ENCODE measurements at regions not wholly inside any gene's neighbourhood (a gene's known extent, or its start where the extent isn't known, plus 50 kb on each side); places are given as distances from the start of the nearest gene placed in this dataset.

GRCh38 chr13:66138172-66138811, 1091.8 kb downstream of the PCDH9 start:
- ChIA-PET POLR2A (no interaction called here), CTCF (no interaction called here)
- Mint-ChIP-seq H3K36me3 (ENCODE audit: low read depth) (no peaks in the 10 kb centered on the region), H3K4me3 (no peak overlapping the region), H3K27me3 (no peaks in the 10 kb centered on the region), H3K9me3 (peaks cover 7% of the 10 kb centered on the region), H3K27ac (no peak overlapping the region), H3K4me1 (ENCODE audit: low read depth) (no peaks in the 10 kb centered on the region)
- TF ChIP-seq, protein P1, sequence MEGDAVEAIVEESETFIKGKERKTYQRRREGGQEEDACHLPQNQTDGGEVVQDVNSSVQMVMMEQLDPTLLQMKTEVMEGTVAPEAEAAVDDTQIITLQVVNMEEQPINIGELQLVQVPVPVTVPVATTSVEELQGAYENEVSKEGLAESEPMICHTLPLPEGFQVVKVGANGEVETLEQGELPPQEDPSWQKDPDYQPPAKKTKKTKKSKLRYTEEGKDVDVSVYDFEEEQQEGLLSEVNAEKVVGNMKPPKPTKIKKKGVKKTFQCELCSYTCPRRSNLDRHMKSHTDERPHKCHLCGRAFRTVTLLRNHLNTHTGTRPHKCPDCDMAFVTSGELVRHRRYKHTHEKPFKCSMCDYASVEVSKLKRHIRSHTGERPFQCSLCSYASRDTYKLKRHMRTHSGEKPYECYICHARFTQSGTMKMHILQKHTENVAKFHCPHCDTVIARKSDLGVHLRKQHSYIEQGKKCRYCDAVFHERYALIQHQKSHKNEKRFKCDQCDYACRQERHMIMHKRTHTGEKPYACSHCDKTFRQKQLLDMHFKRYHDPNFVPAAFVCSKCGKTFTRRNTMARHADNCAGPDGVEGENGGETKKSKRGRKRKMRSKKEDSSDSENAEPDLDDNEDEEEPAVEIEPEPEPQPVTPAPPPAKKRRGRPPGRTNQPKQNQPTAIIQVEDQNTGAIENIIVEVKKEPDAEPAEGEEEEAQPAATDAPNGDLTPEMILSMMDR (IDR thresholded peaks at IDR 0.05) = no peak
- DNase-seq (peak in 2 of 14 experiments; percentile 0 to 8), ATAC-seq (ENCODE audit: poor library complexity) (no peak)
- Histone ChIP-seq H3K4me3 (ENCODE audit: low read length) (no peak overlapping the region), H3K27ac (ENCODE audit: low read depth in 1 of 2, low read length in 2 of 2) (no peak overlapping the region), H3K4me1 (ENCODE audit: insufficient read depth, low read length) (no peaks in the 10 kb centered on the region), H3K36me3 (ENCODE audit: insufficient read depth, low read length) (no peaks in the 10 kb centered on the region), H3K9me3 (ENCODE audit: control insufficient read depth in 1 of 2, insufficient read depth in 1 of 2, low read length in 2 of 2) (no peaks in the 10 kb centered on the region), H3K27me3 (ENCODE audit: control insufficient read depth in 1 of 2, insufficient read depth in 2 of 2, low read length in 2 of 2) (no peaks in the 10 kb centered on the region)
- intact Hi-C loops (cut with DNase I, micrococcal nuclease) = no loop called here

GRCh38 chr13:66137384-66137783, 1092.8 kb downstream of the PCDH9 start:
- no peak overlapping the region for H3K27ac ChIP-seq (ENCODE audit: low read depth in 1 of 2, low read length in 2 of 2)
- Mint-ChIP-seq H3K9me3 (peaks cover 3% of the 10 kb centered on the region), H3K36me3 (ENCODE audit: low read depth) (no peaks in the 10 kb centered on the region), H3K4me1 (ENCODE audit: low read depth) (no peaks in the 10 kb centered on the region), H3K27ac (no peak overlapping the region), H3K27me3 (no peaks in the 10 kb centered on the region), H3K4me3 (no peak overlapping the region)
- no peaks in the 10 kb centered on the region for H3K27me3 ChIP-seq (ENCODE audit: control insufficient read depth in 1 of 2, insufficient read depth in 2 of 2, low read length in 2 of 2)
- TF ChIP-seq, protein P1 (IDR thresholded peaks at IDR 0.05) = no peak
- no peaks in the 10 kb centered on the region for H3K9me3 ChIP-seq (ENCODE audit: control insufficient read depth in 1 of 2, insufficient read depth in 1 of 2, low read length in 2 of 2)
- no peak overlapping the region for H3K4me3 ChIP-seq (ENCODE audit: low read length)
- no peak for ATAC-seq (ENCODE audit: poor library complexity)
- H3K36me3 ChIP-seq (ENCODE audit: insufficient read depth, low read length) = no peaks in the 10 kb centered on the region
- intact Hi-C loops (cut with DNase I, micrococcal nuclease) = no loop called here
- POLR2A ChIA-PET = no interaction called here
- no peak for DNase-seq
- CTCF ChIA-PET = no interaction called here
- H3K4me1 ChIP-seq (ENCODE audit: insufficient read depth, low read length) = no peaks in the 10 kb centered on the region

DNA sequence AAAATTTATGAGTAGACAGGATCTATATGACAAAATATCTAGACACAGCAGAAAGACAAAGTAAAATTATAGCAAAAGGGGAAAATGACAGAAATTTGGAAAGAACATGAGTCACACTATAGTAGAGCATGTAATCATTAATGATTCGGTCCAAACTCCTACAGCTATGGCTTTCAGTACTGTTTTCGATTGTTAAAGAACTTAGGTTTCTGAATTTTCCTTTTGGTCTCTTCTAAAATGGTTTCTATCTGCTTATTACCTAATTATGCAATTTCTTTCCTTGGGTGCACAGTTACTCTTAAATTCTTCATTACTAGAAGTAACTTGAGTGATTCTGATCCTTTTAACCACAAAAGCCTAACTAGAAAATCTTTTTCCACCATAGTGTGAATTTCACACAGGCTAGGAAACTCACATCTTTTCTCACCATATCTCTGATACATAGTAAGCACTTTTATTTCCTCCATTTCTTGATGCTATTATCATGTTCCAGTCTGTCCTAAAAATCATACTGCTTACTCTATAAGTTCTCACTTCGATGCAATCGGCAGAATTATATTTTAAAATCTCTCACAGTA, 1101.4 kb downstream of the PCDH9 start:
- H3K4me1 ChIP-seq (ENCODE audit: insufficient read depth, low read length) = no peaks in the 10 kb centered on the region
- H3K27ac ChIP-seq (ENCODE audit: low read depth in 1 of 2, low read length in 2 of 2) = no peak overlapping the region
- ATAC-seq (ENCODE audit: poor library complexity) (no peak), DNase-seq (no peak)
- intact Hi-C loops (cut with DNase I, micrococcal nuclease) = no loop called here
- no peak overlapping the region for H3K4me3 ChIP-seq (ENCODE audit: low read length)
- H3K27ac Mint-ChIP-seq = no peak overlapping the region
- no peaks in the 10 kb centered on the region for H3K9me3 Mint-ChIP-seq
- TF ChIP-seq, protein P1 (IDR thresholded peaks at IDR 0.05) = no peak
- POLR2A ChIA-PET = no interaction called here
- H3K27me3 Mint-ChIP-seq = no peaks in the 10 kb centered on the region
- no peak overlapping the region for H3K4me3 Mint-ChIP-seq
- CTCF ChIA-PET = no interaction called here
- no peaks in the 10 kb centered on the region for H3K36me3 Mint-ChIP-seq (ENCODE audit: low read depth)
- no peaks in the 10 kb centered on the region for H3K36me3 ChIP-seq (ENCODE audit: insufficient read depth, low read length)
- no peaks in the 10 kb centered on the region for H3K27me3 ChIP-seq (ENCODE audit: control insufficient read depth in 1 of 2, insufficient read depth in 2 of 2, low read length in 2 of 2)
- H3K4me1 Mint-ChIP-seq (ENCODE audit: low read depth) = no peaks in the 10 kb centered on the region
- peaks cover 4 to 5% of the 10 kb centered on the region in 2 experiments for H3K9me3 ChIP-seq (ENCODE audit: control insufficient read depth in 1 of 2, insufficient read depth in 1 of 2, low read length in 2 of 2)
